HG02840 (cell line): ENCODE measurements at regions not wholly inside any gene's neighbourhood (a gene's known extent, or its start where the extent isn't known, plus 50 kb on each side); places are given as distances from the start of the nearest gene placed in this dataset.

Experiments used
- ATAC-seq: cut with Tn5 transposase; IDR thresholded peaks from one replicate; pipeline ENCODE4 v1.9.1; 2021; ENCODE audit warnings: mild to moderate bottlenecking, moderate library complexity, moderate number of reproducible peaks; ENCODE audit not compliant: unreplicated experiment, low FRiP score

- no peak for ATAC-seq
Measured at GRCh38 chr6:106773996-106774629, 144.7 kb downstream of the QRSL1 start.

DNA sequence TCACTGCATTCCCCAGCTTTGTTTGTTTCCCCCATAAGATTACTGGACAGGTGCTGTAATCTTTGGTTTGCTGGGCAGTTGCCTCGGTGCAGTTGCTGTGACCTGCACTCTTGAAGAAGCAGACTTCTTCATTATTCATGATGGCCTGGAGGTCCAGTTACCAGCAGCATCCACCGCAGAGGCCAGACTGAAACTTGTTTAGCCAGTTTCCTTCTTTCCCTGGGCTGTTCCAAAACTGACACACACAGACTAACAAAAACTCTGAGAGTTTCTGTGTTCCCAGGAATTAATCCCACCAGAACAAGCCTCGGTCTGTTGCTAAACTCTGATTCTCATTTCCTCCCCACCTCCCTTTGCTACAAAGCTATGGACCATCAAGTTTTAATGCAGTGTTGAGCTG is 144.1 kb downstream of the QRSL1 start:
- ATAC-seq: no peak

DNA sequence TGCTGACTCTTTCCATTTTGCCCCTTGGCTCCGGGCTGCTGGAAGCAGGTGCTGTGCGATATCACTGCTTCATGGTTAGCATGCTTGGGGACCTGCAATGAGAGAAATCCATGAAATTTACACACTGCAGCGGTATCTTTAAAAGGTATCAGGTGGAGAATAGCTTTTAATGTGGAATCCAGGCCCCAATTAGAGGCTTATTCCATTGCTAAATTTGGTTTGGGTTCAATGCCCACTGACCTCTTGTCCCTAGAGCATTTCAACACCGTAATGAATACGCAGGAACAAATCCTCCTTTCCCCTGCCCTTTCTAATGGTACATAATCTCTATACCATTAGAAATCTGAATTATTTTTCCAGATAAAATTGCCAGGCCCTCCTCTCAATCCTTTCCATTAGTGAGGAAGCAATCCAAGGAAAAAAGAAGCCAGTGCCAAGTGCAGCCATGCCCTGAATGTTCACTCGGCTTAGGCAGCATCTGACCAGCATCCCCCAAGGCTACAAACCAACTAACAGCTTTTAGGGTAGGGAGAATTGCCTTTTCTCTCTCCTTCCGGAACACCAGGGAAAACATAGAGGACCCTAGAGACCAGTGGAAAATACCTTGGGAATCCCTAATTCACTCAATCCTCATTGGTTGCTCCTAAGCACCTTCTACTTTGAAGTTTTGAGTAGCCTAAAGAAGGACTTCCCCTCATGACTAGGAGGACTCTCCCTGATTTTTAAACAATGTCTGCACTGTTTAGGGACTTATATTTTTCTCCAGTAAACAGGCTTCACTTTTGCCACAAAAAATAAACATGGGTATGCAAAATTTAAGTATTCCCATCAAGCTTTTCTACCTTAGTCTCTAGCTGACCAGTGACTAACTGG is 143.1 kb downstream of the QRSL1 start:
- no peak for ATAC-seq

GRCh38 chr6:106771822-106772221 is 142.4 kb downstream of the QRSL1 start:
- no peak for ATAC-seq

DNA sequence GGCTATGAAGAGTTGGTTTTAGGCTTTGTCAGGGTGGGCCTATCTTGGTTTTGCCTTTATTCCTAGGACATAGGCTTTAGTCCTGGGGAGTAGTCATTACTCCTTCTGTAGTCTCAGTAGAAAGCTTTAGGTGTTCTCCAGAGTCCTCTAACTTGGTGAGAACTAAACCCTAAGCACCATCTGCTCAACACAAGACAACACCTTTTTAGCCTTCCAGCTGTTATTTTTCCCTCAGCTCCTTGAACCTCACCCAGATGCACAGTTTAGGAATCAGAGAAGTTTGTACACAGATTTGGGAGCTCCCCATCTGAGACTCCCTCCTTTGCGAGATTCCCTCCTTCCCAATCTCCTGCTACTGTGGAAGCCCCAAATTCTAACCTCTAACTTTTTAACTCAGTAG is 141.3 kb downstream of the QRSL1 start:
- ATAC-seq: no peak

DNA sequence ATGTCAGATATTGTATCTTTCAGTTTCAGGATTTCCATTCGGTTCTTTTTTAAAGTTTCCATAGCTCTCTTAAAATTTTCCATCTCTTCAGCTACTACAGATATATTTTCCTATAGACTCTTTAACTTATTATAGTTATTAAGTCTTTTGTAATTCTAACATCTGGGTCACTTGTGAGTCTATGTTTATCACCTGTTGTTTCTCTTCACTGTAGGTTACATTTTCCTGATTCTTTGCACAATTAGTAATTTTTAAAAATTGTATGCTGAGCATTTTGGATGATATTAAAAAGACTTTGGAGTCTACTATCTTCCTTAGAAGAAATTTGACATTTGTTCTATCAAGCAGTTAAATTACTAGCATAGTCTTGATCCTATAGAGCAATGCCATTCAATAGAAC is 140.7 kb downstream of the QRSL1 start:
- ATAC-seq: no peak

GRCh38 chr6:106767271-106767670 is 137.9 kb downstream of the QRSL1 start:
- no peak for ATAC-seq

DNA sequence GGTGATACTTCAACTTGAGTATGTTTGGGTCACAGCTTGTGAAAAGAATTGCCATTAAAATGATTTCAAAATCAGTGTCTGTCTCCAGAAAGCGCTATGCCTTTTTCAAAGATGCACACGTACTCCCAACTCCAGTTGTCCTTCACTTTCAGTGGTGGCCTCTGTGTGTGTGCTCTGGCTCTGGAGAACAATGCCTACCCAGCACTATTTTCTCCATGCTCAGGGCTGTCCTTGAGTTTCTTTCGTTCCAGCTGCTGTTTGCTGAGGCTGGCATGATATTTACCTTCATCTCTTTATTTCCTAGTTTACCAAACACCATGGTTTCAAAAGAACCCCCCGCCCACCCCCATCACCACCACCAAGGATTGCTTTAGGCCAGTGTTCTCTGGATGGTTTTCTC is 136.8 kb downstream of the QRSL1 start:
- no peak for ATAC-seq

DNA sequence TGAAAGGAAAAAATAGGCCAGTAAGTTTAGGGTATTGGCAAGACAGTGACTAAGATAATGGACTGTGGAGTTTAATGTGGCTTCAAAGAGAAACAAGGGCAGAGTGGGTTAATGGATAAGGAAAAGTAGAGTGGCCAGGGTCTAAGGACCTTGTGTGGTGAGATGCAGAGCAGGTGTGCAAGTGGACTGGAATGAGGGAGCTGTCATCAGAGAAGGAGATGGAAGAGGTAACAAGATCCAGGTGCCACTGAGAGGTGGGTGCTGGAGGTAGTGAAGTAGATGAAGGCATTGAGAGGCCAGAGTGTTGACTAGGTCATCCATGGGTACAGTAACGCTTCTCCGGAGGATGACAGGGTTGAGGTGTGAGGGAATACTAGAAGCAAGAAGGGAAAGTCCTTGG is 136.1 kb downstream of the QRSL1 start:
- ATAC-seq: no peak

GRCh38 chr6:106764353-106764980 is 135.1 kb downstream of the QRSL1 start:
- ATAC-seq: no peak

DNA sequence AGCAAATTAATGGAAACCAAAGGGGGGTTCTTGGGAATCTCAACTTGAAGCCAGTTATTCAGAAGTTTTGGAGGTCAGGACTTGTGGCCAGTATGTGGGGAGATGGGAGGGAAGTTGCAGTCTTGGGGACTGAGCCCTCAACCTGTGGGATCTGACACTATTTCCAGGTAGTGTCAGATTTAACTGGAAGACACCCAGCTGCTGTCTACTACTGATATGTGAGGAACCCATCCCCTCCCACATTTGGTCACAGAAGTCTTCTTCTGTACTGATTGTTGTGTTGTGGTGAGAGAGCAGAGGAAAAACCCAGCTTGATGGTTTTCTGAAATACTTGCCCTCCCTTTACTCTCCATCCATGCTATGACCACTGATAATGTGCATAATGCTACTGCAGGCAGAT is 134.0 kb downstream of the QRSL1 start:
- no peak for ATAC-seq

DNA sequence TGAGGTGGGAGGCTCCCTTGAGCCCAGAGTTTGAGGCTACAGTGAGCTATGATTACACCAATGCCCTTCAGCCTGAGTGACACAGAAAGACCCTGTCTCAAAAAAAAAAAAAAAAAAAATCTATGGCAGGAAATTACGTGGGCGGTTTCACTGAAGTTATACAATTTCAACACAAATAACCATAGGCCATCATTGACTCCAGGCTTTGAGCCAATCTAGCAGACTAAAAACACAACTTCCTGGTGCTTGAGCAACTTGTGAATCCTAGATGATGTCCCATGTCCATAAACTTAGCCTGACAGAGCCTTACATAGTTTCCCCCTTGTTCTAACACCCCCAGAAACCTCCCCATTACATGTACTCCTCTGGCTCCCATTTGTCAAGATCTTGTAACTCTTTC is 131.8 kb downstream of the QRSL1 start:
- no peak for ATAC-seq

GRCh38 chr6:106759112-106759511 is 129.7 kb downstream of the QRSL1 start:
- ATAC-seq: no peak

GRCh38 chr6:106757722-106758467 is 128.5 kb downstream of the QRSL1 start:
- ATAC-seq: no peak

- ATAC-seq: no peak
Measured at GRCh38 chr6:106757267-106757666, 127.9 kb downstream of the QRSL1 start.

GRCh38 chr6:106754215-106754614 is 124.8 kb downstream of the QRSL1 start:
- no peak for ATAC-seq

GRCh38 chr6:106752641-106753040 is 123.3 kb downstream of the QRSL1 start:
- no peak for ATAC-seq

GRCh38 chr6:106751501-106752252 is 122.3 kb downstream of the QRSL1 start:
- ATAC-seq: no peak

DNA sequence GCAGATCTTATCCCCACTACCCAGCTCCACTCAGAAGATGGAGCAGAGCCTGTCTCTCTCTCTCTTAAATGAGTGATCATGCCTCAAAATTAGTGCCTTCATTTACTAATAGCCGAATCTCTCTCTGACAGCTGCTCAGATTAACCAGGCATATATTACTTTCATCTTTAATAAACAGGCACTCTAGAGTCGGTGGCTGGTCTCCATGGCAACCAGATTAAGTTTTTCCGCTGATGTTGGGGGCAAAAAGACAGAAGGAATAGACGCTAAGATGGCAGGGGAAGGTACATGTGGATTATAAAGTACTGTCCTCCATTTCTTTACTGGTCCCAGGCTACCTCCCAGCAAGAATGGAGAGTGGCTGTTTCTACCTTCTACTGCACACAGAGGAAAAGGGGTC is 121.6 kb downstream of the QRSL1 start:
- no peak for ATAC-seq
